ENCODE measurements at regions not wholly inside any gene's neighbourhood (a gene's known extent, or its start where the extent isn't known, plus 50 kb on each side); places are given as distances from the start of the nearest gene placed in this dataset.

- Mint-ChIP-seq H3K27me3 (peaks cover 10 to 28% (median 22%) of the 10 kb centered on the region in 5 donors), H3K4me3 (no peak overlapping the region), H3K27ac (no peak overlapping the region), H3K36me3 (peaks cover 0 to 55% (median 6%) of the 10 kb centered on the region in 5 donors), H3K4me1 (peaks cover 0 to 3% (median 0%) of the 10 kb centered on the region in 7 donors), H3K9me3 (peaks cover 0 to 34% (median 15%) of the 10 kb centered on the region in 11 donors)
- no peaks in the 10 kb centered on the region for H3K9me3 ChIP-seq (ENCODE audit: control insufficient read depth in 2 of 3, low read length in 3 of 3)
- no peaks in the 10 kb centered on the region for H3K27me3 ChIP-seq (ENCODE audit: control insufficient read depth in 2 of 2, insufficient read depth in 2 of 2, low read length in 2 of 2)
- ChIA-PET CTCF (no interaction called here), POLR2A (no interaction called here)
- H3K4me1 ChIP-seq (ENCODE audit: control insufficient read depth in 2 of 2, insufficient read depth in 2 of 2, low read length in 2 of 2) = no peaks in the 10 kb centered on the region
- ATAC-seq (no peak), DNase-seq (no peak)
- H3K4me3 ChIP-seq (ENCODE audit: low read length) = no peak overlapping the region
- intact Hi-C loops (cut with micrococcal nuclease) = no loop called here
- H3K27ac ChIP-seq (ENCODE audit: low read depth, low read length) = no peak overlapping the region
- H3K36me3 ChIP-seq (ENCODE audit: control insufficient read depth in 2 of 3, insufficient read depth in 3 of 3, low read length in 3 of 3) = no peaks in the 10 kb centered on the region
Observed at GRCh38 chr2:111226876-111227700, 106.4 kb downstream of the BCL2L11 start.

GRCh38 chr2:111227716-111228141 is 107.0 kb downstream of the BCL2L11 start:
- H3K27ac ChIP-seq (ENCODE audit: low read depth, low read length) = no peak overlapping the region
- Mint-ChIP-seq H3K27me3 (peaks cover 10 to 23% (median 21%) of the 10 kb centered on the region in 5 donors), H3K27ac (no peak overlapping the region), H3K9me3 (peaks cover 0 to 30% (median 10%) of the 10 kb centered on the region in 11 donors), H3K4me1 (no peaks in the 10 kb centered on the region), H3K4me3 (no peak overlapping the region), H3K36me3 (peaks cover 0 to 51% (median 3%) of the 10 kb centered on the region in 5 donors)
- H3K36me3 ChIP-seq (ENCODE audit: control insufficient read depth in 2 of 3, insufficient read depth in 3 of 3, low read length in 3 of 3) = no peaks in the 10 kb centered on the region
- DNase-seq (no peak), ATAC-seq (no peak)
- no peaks in the 10 kb centered on the region for H3K27me3 ChIP-seq (ENCODE audit: control insufficient read depth in 2 of 2, insufficient read depth in 2 of 2, low read length in 2 of 2)
- CTCF ChIA-PET = no interaction called here
- no peak overlapping the region for H3K4me3 ChIP-seq (ENCODE audit: low read length)
- intact Hi-C loops (cut with micrococcal nuclease) = no loop called here
- no peaks in the 10 kb centered on the region for H3K4me1 ChIP-seq (ENCODE audit: control insufficient read depth in 2 of 2, insufficient read depth in 2 of 2, low read length in 2 of 2)
- H3K9me3 ChIP-seq (ENCODE audit: control insufficient read depth in 2 of 3, low read length in 3 of 3) = no peaks in the 10 kb centered on the region
- POLR2A ChIA-PET = no interaction called here

GRCh38 chr2:111231532-111232252 is 111.0 kb downstream of the BCL2L11 start:
- Mint-ChIP-seq H3K4me3 (no peak overlapping the region), H3K27ac (no peak overlapping the region), H3K27me3 (peaks cover 0 to 21% (median 9%) of the 10 kb centered on the region in 5 donors), H3K4me1 (peaks cover 0 to 5% (median 0%) of the 10 kb centered on the region in 7 donors), H3K9me3 (peaks cover 1 to 19% (median 7%) of the 10 kb centered on the region in 11 donors), H3K36me3 (peaks cover 0 to 58% (median 0%) of the 10 kb centered on the region in 5 donors)
- DNase-seq (no peak), ATAC-seq (no peak)
- CTCF ChIA-PET = no interaction called here
- H3K36me3 ChIP-seq (ENCODE audit: control insufficient read depth in 2 of 3, insufficient read depth in 3 of 3, low read length in 3 of 3) = no peaks in the 10 kb centered on the region
- POLR2A ChIA-PET = no interaction called here
- H3K4me1 ChIP-seq (ENCODE audit: control insufficient read depth in 2 of 2, insufficient read depth in 2 of 2, low read length in 2 of 2) = no peaks in the 10 kb centered on the region
- H3K9me3 ChIP-seq (ENCODE audit: control insufficient read depth in 2 of 3, low read length in 3 of 3) = no peaks in the 10 kb centered on the region
- no peak overlapping the region for H3K27ac ChIP-seq (ENCODE audit: low read depth, low read length)
- intact Hi-C loops (cut with micrococcal nuclease) = no loop called here
- H3K27me3 ChIP-seq (ENCODE audit: control insufficient read depth in 2 of 2, insufficient read depth in 2 of 2, low read length in 2 of 2) = no peaks in the 10 kb centered on the region
- no peak overlapping the region for H3K4me3 ChIP-seq (ENCODE audit: low read length)

- Mint-ChIP-seq H3K27ac (peak overlapping the region in 1 of 9 donors; percentile 50), H3K9me3 (peaks cover 0 to 9% (median 1%) of the 10 kb centered on the region in 11 donors), H3K4me1 (peaks cover 0 to 33% (median 0%) of the 10 kb centered on the region in 7 donors), H3K4me3 (no peak overlapping the region), H3K36me3 (peaks cover 0 to 57% (median 0%) of the 10 kb centered on the region in 5 donors), H3K27me3 (peaks cover 0 to 9% (median 3%) of the 10 kb centered on the region in 5 donors)
- ChIA-PET CTCF (no interaction called here), POLR2A (no interaction called here)
- no peak overlapping the region for H3K4me3 ChIP-seq (ENCODE audit: low read length)
- H3K36me3 ChIP-seq (ENCODE audit: control insufficient read depth in 2 of 3, insufficient read depth in 3 of 3, low read length in 3 of 3) = no peaks in the 10 kb centered on the region
- no peaks in the 10 kb centered on the region for H3K27me3 ChIP-seq (ENCODE audit: control insufficient read depth in 2 of 2, insufficient read depth in 2 of 2, low read length in 2 of 2)
- H3K27ac ChIP-seq (ENCODE audit: low read depth, low read length) = no peak overlapping the region
- no peaks in the 10 kb centered on the region for H3K4me1 ChIP-seq (ENCODE audit: control insufficient read depth in 2 of 2, insufficient read depth in 2 of 2, low read length in 2 of 2)
- ATAC-seq (no peak), DNase-seq (no peak)
- intact Hi-C loops (cut with micrococcal nuclease) = no loop called here
- no peaks in the 10 kb centered on the region for H3K9me3 ChIP-seq (ENCODE audit: control insufficient read depth in 2 of 3, low read length in 3 of 3)
Observed at GRCh38 chr2:111235192-111236015, 114.7 kb downstream of the BCL2L11 start.

GRCh38 chr2:111236025-111236424 is 115.3 kb downstream of the BCL2L11 start:
- Mint-ChIP-seq H3K4me1 (peaks cover 0 to 37% (median 0%) of the 10 kb centered on the region in 7 donors), H3K36me3 (peaks cover 0 to 57% (median 0%) of the 10 kb centered on the region in 5 donors), H3K9me3 (peaks cover 0 to 9% (median 0%) of the 10 kb centered on the region in 11 donors), H3K27ac (no peak overlapping the region), H3K4me3 (no peak overlapping the region), H3K27me3 (peaks cover 0 to 9% (median 3%) of the 10 kb centered on the region in 5 donors)
- ChIA-PET CTCF (no interaction called here), POLR2A (no interaction called here)
- no peak for DNase-seq
- no peaks in the 10 kb centered on the region for H3K36me3 ChIP-seq (ENCODE audit: control insufficient read depth in 2 of 3, insufficient read depth in 3 of 3, low read length in 3 of 3)
- H3K27me3 ChIP-seq (ENCODE audit: control insufficient read depth in 2 of 2, insufficient read depth in 2 of 2, low read length in 2 of 2) = no peaks in the 10 kb centered on the region
- no peaks in the 10 kb centered on the region for H3K9me3 ChIP-seq (ENCODE audit: control insufficient read depth in 2 of 3, low read length in 3 of 3)
- H3K4me3 ChIP-seq (ENCODE audit: low read length) = no peak overlapping the region
- no peaks in the 10 kb centered on the region for H3K4me1 ChIP-seq (ENCODE audit: control insufficient read depth in 2 of 2, insufficient read depth in 2 of 2, low read length in 2 of 2)
- H3K27ac ChIP-seq (ENCODE audit: low read depth, low read length) = no peak overlapping the region
- intact Hi-C loops (cut with micrococcal nuclease) = no loop called here
- ATAC-seq = no peak

- peaks cover 0 to 37% (median 0%) of the 10 kb centered on the region in 7 donors for H3K4me1 Mint-ChIP-seq
- H3K36me3 Mint-ChIP-seq = peaks cover 0 to 50% (median 0%) of the 10 kb centered on the region in 5 donors
- intact Hi-C loops (cut with micrococcal nuclease) = no loop called here
- DNase-seq = no peak
- no peaks in the 10 kb centered on the region for H3K4me1 ChIP-seq (ENCODE audit: control insufficient read depth in 2 of 2, insufficient read depth in 2 of 2, low read length in 2 of 2)
- POLR2A ChIA-PET = no interaction called here
- H3K4me3 Mint-ChIP-seq = no peak overlapping the region
- no peak for ATAC-seq
- no peaks in the 10 kb centered on the region for H3K36me3 ChIP-seq (ENCODE audit: control insufficient read depth in 2 of 3, insufficient read depth in 3 of 3, low read length in 3 of 3)
- H3K9me3 ChIP-seq (ENCODE audit: control insufficient read depth in 2 of 3, low read length in 3 of 3) = no peaks in the 10 kb centered on the region
- CTCF ChIA-PET = no interaction called here
- peak overlapping the region in 1 of 9 donors; percentile 91 for H3K27ac Mint-ChIP-seq
- no peak overlapping the region for H3K4me3 ChIP-seq (ENCODE audit: low read length)
- peaks cover 0 to 9% (median 3%) of the 10 kb centered on the region in 5 donors for H3K27me3 Mint-ChIP-seq
- no peak overlapping the region for H3K27ac ChIP-seq (ENCODE audit: low read depth, low read length)
- H3K9me3 Mint-ChIP-seq = peaks cover 0 to 1% (median 0%) of the 10 kb centered on the region in 11 donors
- no peaks in the 10 kb centered on the region for H3K27me3 ChIP-seq (ENCODE audit: control insufficient read depth in 2 of 2, insufficient read depth in 2 of 2, low read length in 2 of 2)
Observed at GRCh38 chr2:111238296-111238695, 117.6 kb downstream of the BCL2L11 start.
